ENCODE measurements at regions not wholly inside any gene's neighbourhood (a gene's known extent, or its start where the extent isn't known, plus 50 kb on each side); places are given as distances from the start of the nearest gene placed in this dataset.

GRCh38 chr16:55265926-55266325, 58.1 kb upstream of the IRX6 start:
- Histone ChIP-seq H3K36me3 (ENCODE audit: control insufficient read depth, insufficient read depth, low read length) (no peaks in the 10 kb centered on the region), H3K4me1 (ENCODE audit: control insufficient read depth, insufficient read depth, low read length) (no peaks in the 10 kb centered on the region), H3K9ac (ENCODE audit: low read depth, low read length) (no peak overlapping the region), H3K27me3 (ENCODE audit: control insufficient read depth, insufficient read depth, low read length) (no peaks in the 10 kb centered on the region), H3K9me3 (ENCODE audit: control insufficient read depth, insufficient read depth, low read length) (no peaks in the 10 kb centered on the region), H3K4me3 (ENCODE audit: low read depth, low read length) (no peak overlapping the region)

- H3K4me3 ChIP-seq (ENCODE audit: low read depth, low read length): no peak overlapping the region
- no peaks in the 10 kb centered on the region for H3K4me1 ChIP-seq (ENCODE audit: control insufficient read depth, insufficient read depth, low read length)
- H3K9ac ChIP-seq (ENCODE audit: low read depth, low read length): no peak overlapping the region
- no peaks in the 10 kb centered on the region for H3K36me3 ChIP-seq (ENCODE audit: control insufficient read depth, insufficient read depth, low read length)
- no peaks in the 10 kb centered on the region for H3K27me3 ChIP-seq (ENCODE audit: control insufficient read depth, insufficient read depth, low read length)
- H3K9me3 ChIP-seq (ENCODE audit: control insufficient read depth, insufficient read depth, low read length): no peaks in the 10 kb centered on the region
Measured at GRCh38 chr16:55271945-55272513, 52.0 kb upstream of the IRX6 start.

GRCh38 chr16:55272744-55273143, 51.3 kb upstream of the IRX6 start:
- H3K9me3 ChIP-seq (ENCODE audit: control insufficient read depth, insufficient read depth, low read length): no peaks in the 10 kb centered on the region
- H3K27me3 ChIP-seq (ENCODE audit: control insufficient read depth, insufficient read depth, low read length): no peaks in the 10 kb centered on the region
- H3K9ac ChIP-seq (ENCODE audit: low read depth, low read length): no peak overlapping the region
- H3K4me3 ChIP-seq (ENCODE audit: low read depth, low read length): no peak overlapping the region
- H3K36me3 ChIP-seq (ENCODE audit: control insufficient read depth, insufficient read depth, low read length): no peaks in the 10 kb centered on the region
- H3K4me1 ChIP-seq (ENCODE audit: control insufficient read depth, insufficient read depth, low read length): no peaks in the 10 kb centered on the region

- no peak overlapping the region for H3K9ac ChIP-seq (ENCODE audit: low read depth, low read length)
- H3K36me3 ChIP-seq (ENCODE audit: control insufficient read depth, insufficient read depth, low read length): no peaks in the 10 kb centered on the region
- H3K9me3 ChIP-seq (ENCODE audit: control insufficient read depth, insufficient read depth, low read length): no peaks in the 10 kb centered on the region
- H3K4me1 ChIP-seq (ENCODE audit: control insufficient read depth, insufficient read depth, low read length): no peaks in the 10 kb centered on the region
- no peak overlapping the region for H3K4me3 ChIP-seq (ENCODE audit: low read depth, low read length)
- no peaks in the 10 kb centered on the region for H3K27me3 ChIP-seq (ENCODE audit: control insufficient read depth, insufficient read depth, low read length)
Measured at GRCh38 chr16:55273356-55273755, 50.6 kb upstream of the IRX6 start.

GRCh38 chr16:55273959-55274358, 50.0 kb upstream of the IRX6 start:
- Histone ChIP-seq H3K4me3 (ENCODE audit: low read depth, low read length) (no peak overlapping the region), H3K4me1 (ENCODE audit: control insufficient read depth, insufficient read depth, low read length) (no peaks in the 10 kb centered on the region), H3K9me3 (ENCODE audit: control insufficient read depth, insufficient read depth, low read length) (no peaks in the 10 kb centered on the region), H3K36me3 (ENCODE audit: control insufficient read depth, insufficient read depth, low read length) (no peaks in the 10 kb centered on the region), H3K27me3 (ENCODE audit: control insufficient read depth, insufficient read depth, low read length) (no peaks in the 10 kb centered on the region), H3K9ac (ENCODE audit: low read depth, low read length) (no peak overlapping the region)

Measured in iPS-15b (cell line).